ENCODE measurements at regions not wholly inside any gene's neighbourhood (a gene's known extent, or its start where the extent isn't known, plus 50 kb on each side); places are given as distances from the start of the nearest gene placed in this dataset.

DNA sequence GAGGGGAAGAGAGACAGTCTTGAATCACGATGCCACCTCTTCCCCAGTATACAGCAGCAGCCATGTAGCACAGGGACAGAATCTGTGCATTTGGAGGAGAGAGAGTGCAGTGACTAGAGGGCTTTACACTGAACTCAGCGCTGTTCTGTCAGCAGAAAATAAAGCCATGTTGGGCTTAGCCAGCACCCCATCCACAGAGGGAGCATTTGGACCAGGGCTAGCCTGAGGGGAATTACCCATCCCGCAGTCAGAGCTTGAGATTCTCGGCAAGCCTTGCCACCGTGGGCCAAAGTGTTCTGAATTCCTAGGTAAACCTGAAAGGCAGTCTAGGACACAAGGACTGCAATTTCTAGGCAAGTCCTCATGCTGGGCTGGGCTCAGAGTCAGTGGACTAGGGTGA is 120.4 kb upstream of the CNOT2 start:
- no peak for TF ChIP-seq POLR2AphosphoS5 (IDR thresholded peaks at IDR 0.05; ENCODE audit: low read depth, low read length)
- no peak for TF ChIP-seq REST (IDR thresholded peaks at IDR 0.05; ENCODE audit: insufficient read depth in 1 of 2, low read depth in 2 of 2, low read length in 2 of 2)
